ENCODE measurements at regions not wholly inside any gene's neighbourhood (a gene's known extent, or its start where the extent isn't known, plus 50 kb on each side); places are given as distances from the start of the nearest gene placed in this dataset.

DNA sequence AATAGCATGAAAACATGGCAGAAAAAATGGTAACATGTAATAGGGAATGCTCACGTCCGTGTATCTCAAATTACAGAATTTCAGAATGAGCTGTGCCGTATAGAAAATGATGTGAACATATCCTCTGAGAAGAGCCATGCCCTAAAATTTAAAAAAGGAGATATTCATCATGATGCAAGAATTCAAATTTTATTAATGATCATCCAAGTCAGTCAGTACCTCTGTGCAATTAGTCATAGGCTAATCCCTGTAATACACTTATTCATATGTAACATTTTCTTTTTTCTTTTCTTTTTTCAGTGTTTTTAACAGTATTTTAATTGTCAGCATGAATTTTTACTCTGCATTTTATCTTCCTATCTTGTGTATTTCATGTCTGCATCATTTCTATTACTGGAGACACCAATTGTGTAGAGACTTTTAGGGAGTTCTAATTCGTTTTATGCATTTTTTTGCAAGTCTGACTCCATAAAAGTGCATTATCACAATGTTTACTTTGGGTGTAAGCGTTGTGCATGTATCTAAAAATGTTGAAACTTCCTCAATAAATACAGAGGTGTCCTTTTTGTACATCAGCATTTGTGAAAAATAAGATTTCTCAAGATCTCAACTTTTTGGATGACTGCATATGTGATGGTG, 1103.7 kb upstream of the CELF2 start:
- no peak for TF ChIP-seq EZH2phosphoT487 (conservative IDR thresholded peaks at IDR 0.05; ENCODE audit: low read length)
- TF ChIP-seq, protein P1, sequence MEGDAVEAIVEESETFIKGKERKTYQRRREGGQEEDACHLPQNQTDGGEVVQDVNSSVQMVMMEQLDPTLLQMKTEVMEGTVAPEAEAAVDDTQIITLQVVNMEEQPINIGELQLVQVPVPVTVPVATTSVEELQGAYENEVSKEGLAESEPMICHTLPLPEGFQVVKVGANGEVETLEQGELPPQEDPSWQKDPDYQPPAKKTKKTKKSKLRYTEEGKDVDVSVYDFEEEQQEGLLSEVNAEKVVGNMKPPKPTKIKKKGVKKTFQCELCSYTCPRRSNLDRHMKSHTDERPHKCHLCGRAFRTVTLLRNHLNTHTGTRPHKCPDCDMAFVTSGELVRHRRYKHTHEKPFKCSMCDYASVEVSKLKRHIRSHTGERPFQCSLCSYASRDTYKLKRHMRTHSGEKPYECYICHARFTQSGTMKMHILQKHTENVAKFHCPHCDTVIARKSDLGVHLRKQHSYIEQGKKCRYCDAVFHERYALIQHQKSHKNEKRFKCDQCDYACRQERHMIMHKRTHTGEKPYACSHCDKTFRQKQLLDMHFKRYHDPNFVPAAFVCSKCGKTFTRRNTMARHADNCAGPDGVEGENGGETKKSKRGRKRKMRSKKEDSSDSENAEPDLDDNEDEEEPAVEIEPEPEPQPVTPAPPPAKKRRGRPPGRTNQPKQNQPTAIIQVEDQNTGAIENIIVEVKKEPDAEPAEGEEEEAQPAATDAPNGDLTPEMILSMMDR (IDR thresholded peaks at IDR 0.05; ENCODE audit: insufficient read depth, low read length, poor library complexity, severe bottlenecking), result no peak
- no peak overlapping the region for H2AFZ ChIP-seq (ENCODE audit: low read depth, low read length, severe bottlenecking)
- H4K20me1 ChIP-seq (ENCODE audit: low read depth, low read length), result no peaks in the 10 kb centered on the region
- no peaks in the 10 kb centered on the region for H3K27me3 ChIP-seq (ENCODE audit: low read length)
- no peak overlapping the region for H3K9ac ChIP-seq (ENCODE audit: low read length)
- no peaks in the 10 kb centered on the region for H3K79me2 ChIP-seq (ENCODE audit: insufficient read depth, low read length)
- H3K36me3 ChIP-seq (ENCODE audit: low read length), result no peaks in the 10 kb centered on the region
- no peaks in the 10 kb centered on the region for H3K9me3 ChIP-seq (ENCODE audit: insufficient read depth, low read length)
- H3K4me2 ChIP-seq (ENCODE audit: low read depth, low read length, poor library complexity, severe bottlenecking), result no peak overlapping the region
- no peak overlapping the region for H3K27ac ChIP-seq (ENCODE audit: low read depth, low read length)
- H3F3A ChIP-seq (ENCODE audit: insufficient read depth), result no peaks in the 10 kb centered on the region
- no peak overlapping the region for H3K4me3 ChIP-seq (ENCODE audit: insufficient read depth, low read length, poor library complexity, severe bottlenecking)
- no peaks in the 10 kb centered on the region for H3K9me2 ChIP-seq (replicated peaks; ENCODE audit: insufficient read depth, low read length)

DNA sequence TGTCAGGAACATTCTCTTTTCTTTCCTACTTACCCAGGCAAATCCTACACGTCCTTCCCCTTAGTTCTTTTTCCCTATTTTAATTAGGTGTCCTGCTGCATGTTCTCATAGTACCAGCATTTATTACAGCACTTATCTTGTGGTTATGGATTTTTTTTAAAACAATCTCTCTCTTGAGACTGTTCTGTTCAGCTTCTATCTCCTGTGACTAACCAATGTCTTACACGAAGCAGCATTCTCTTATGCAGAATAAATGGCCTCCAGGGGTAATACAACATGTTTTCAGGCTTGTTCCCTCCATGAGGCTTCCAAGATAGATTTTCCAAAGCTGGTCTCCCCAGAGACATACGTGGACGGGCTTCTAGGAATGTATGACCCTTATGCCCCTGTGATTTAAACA, 1096.1 kb upstream of the CELF2 start:
- H3K36me3 ChIP-seq (ENCODE audit: low read length), result no peaks in the 10 kb centered on the region
- no peaks in the 10 kb centered on the region for H3K9me3 ChIP-seq (ENCODE audit: insufficient read depth, low read length)
- H3K4me3 ChIP-seq (ENCODE audit: insufficient read depth, low read length, poor library complexity, severe bottlenecking), result no peak overlapping the region
- no peaks in the 10 kb centered on the region for H3K27me3 ChIP-seq (ENCODE audit: low read length)
- H3F3A ChIP-seq (ENCODE audit: insufficient read depth), result no peaks in the 10 kb centered on the region
- no peaks in the 10 kb centered on the region for H3K79me2 ChIP-seq (ENCODE audit: insufficient read depth, low read length)
- no peaks in the 10 kb centered on the region for H3K9me2 ChIP-seq (replicated peaks; ENCODE audit: insufficient read depth, low read length)
- H3K4me2 ChIP-seq (ENCODE audit: low read depth, low read length, poor library complexity, severe bottlenecking), result no peak overlapping the region
- H2AFZ ChIP-seq (ENCODE audit: low read depth, low read length, severe bottlenecking), result no peak overlapping the region
- H3K9ac ChIP-seq (ENCODE audit: low read length), result no peak overlapping the region
- TF ChIP-seq, protein P1 (IDR thresholded peaks at IDR 0.05; ENCODE audit: insufficient read depth, low read length, poor library complexity, severe bottlenecking), result no peak
- no peak for TF ChIP-seq EZH2phosphoT487 (conservative IDR thresholded peaks at IDR 0.05; ENCODE audit: low read length)
- H4K20me1 ChIP-seq (ENCODE audit: low read depth, low read length), result no peaks in the 10 kb centered on the region
- no peak overlapping the region for H3K27ac ChIP-seq (ENCODE audit: low read depth, low read length)

DNA sequence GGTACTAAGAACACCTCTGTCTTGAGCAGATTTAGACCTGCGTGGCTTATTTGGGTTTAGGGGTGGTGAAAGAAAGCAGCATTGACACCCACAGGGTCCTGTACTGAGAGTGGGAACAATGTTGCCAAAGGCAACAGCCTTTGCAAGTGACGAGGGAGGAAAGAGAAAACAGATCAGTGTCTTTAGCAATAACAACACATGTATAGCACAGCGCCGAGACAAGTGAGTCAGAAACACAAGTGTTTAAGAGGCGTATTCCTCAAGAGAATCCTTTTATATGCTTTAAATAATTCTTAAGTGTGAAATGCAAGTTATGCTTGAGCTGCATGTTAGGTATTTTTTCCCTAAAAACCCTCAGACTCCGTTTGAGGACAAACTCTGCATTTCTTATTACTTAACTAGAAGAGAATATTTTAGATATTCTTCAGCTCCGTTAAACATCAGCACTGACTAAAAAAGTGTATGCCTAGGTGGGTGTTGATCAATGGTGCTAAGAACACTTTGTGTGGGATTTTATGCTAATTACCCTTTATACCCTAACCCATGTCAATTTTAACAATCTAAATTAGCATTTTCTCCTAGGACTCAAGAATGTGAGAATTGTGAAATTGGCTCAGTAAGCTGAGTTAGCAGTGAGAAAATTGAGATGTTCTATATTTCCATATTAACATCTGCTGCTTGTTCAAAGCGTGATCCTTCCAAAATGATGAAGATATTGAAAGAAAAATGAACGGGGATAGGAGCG, 1095.4 kb upstream of the CELF2 start:
- Histone ChIP-seq H4K20me1 (ENCODE audit: low read depth, low read length) (no peaks in the 10 kb centered on the region), H3K79me2 (ENCODE audit: insufficient read depth, low read length) (no peaks in the 10 kb centered on the region), H3K36me3 (ENCODE audit: low read length) (no peaks in the 10 kb centered on the region), H3K9me2 (replicated peaks; ENCODE audit: insufficient read depth, low read length) (no peaks in the 10 kb centered on the region; the same call in 1 of the 2 replicates), H2AFZ (ENCODE audit: low read depth, low read length, severe bottlenecking) (no peak overlapping the region), H3K4me3 (ENCODE audit: insufficient read depth, low read length, poor library complexity, severe bottlenecking) (no peak overlapping the region), H3K9me3 (ENCODE audit: insufficient read depth, low read length) (no peaks in the 10 kb centered on the region), H3K27me3 (ENCODE audit: low read length) (no peaks in the 10 kb centered on the region), H3K27ac (ENCODE audit: low read depth, low read length) (no peak overlapping the region), H3K4me2 (ENCODE audit: low read depth, low read length, poor library complexity, severe bottlenecking) (no peak overlapping the region), H3K9ac (ENCODE audit: low read length) (no peak overlapping the region), H3F3A (ENCODE audit: insufficient read depth) (no peaks in the 10 kb centered on the region)
- TF ChIP-seq, protein P1 (IDR thresholded peaks at IDR 0.05; ENCODE audit: insufficient read depth, low read length, poor library complexity, severe bottlenecking), result no peak
- TF ChIP-seq EZH2phosphoT487 (conservative IDR thresholded peaks at IDR 0.05; ENCODE audit: low read length), result no peak
